Thyroid gland (tissue), 4 donors: ENCODE measurements at regions not wholly inside any gene's neighbourhood (a gene's known extent, or its start where the extent isn't known, plus 50 kb on each side); places are given as distances from the start of the nearest gene placed in this dataset.
"Not testable (repeated sequence)": the region's sequence is repeated elsewhere in the genome, so short reads cannot be mapped to it uniquely, and the experiment has no call there.

Source experiments
- POLR2A ChIP-seq, 2 donors: fragments of 450-650 bp; IDR thresholded peaks; one replicate each; pipeline ENCODE4 v1.6.1; 2017; ENCODE audit warnings: antibody characterized with exemption in 2 of 2, mild to moderate bottlenecking in 2 of 2, moderate library complexity in 1 of 2
- TF ChIP-seq, protein P1 (sequence below), 6 experiments: fragments of 200-600 bp in 3 of 6; fragments of 450-650 bp in 3 of 6; sonication (generic) in 3 of 6; IDR thresholded peaks; one replicate each; pipeline ENCODE4 v1.5.1; 2016 to 2019; ENCODE audit warnings: antibody characterized with exemption in 6 of 6, mild to moderate bottlenecking in 2 of 6, inconsistent platforms in 1 of 6, moderate library complexity in 1 of 6

DNA sequence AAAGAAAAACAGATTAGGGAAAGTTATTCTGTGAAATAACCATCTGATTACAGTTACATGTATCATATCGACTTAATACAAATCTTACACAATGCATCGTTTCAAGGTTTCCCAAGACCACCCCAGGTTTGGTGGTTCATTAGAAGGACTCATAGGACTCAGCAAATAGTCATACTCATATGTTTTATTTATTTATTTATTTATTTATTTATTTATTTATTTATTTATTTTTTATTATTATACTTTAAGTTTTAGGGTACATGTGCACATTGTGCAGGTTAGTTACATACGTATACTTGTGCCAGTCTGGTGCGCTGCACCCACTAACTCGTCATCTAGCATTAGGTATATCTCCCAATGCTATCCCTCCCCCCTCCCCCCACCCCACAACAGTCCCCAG lies 1199.0 kb downstream of the FOXD4L5 start:
- TF ChIP-seq, protein P1, sequence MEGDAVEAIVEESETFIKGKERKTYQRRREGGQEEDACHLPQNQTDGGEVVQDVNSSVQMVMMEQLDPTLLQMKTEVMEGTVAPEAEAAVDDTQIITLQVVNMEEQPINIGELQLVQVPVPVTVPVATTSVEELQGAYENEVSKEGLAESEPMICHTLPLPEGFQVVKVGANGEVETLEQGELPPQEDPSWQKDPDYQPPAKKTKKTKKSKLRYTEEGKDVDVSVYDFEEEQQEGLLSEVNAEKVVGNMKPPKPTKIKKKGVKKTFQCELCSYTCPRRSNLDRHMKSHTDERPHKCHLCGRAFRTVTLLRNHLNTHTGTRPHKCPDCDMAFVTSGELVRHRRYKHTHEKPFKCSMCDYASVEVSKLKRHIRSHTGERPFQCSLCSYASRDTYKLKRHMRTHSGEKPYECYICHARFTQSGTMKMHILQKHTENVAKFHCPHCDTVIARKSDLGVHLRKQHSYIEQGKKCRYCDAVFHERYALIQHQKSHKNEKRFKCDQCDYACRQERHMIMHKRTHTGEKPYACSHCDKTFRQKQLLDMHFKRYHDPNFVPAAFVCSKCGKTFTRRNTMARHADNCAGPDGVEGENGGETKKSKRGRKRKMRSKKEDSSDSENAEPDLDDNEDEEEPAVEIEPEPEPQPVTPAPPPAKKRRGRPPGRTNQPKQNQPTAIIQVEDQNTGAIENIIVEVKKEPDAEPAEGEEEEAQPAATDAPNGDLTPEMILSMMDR (IDR thresholded peaks at IDR 0.05), result not testable (repeated sequence)
- TF ChIP-seq POLR2A (IDR thresholded peaks at IDR 0.05), result not testable (repeated sequence)
